NT2/D1 (cell line): ENCODE measurements at regions not wholly inside any gene's neighbourhood (a gene's known extent, or its start where the extent isn't known, plus 50 kb on each side); places are given as distances from the start of the nearest gene placed in this dataset.

ENCODE experiments used
- DNase-seq: peaks from one replicate; pipeline ENCODE4 v3.0.0-alpha.2; 2011; ENCODE audit warnings: low read depth, low spot score
- H3K27me3 ChIP-seq: 2 replicates; pipeline ENCODE4 v1.6.0; 2011; ENCODE audit warnings: mild to moderate bottlenecking; ENCODE audit not compliant: insufficient read length, insufficient read depth
- H3K36me3 ChIP-seq: 2 replicates; pipeline ENCODE4 v1.6.1; 2011; ENCODE audit warnings: mild to moderate bottlenecking, low read length, mixed read lengths; ENCODE audit not compliant: insufficient read depth, insufficient read length
- H3K4me1 ChIP-seq: 2 replicates; pipeline ENCODE4 v1.5.1; 2011; ENCODE audit not compliant: insufficient read depth, insufficient read length
- H3K4me3 ChIP-seq: 2 replicates; pipeline ENCODE4 v1.5.1; 2011; ENCODE audit warnings: low read depth; ENCODE audit not compliant: insufficient read length
- H3K9ac ChIP-seq: 2 replicates; pipeline ENCODE4 v1.6.0; 2011; ENCODE audit warnings: low read depth; ENCODE audit not compliant: insufficient read length
- H3K9me3 ChIP-seq: 2 replicates; pipeline ENCODE4 v1.5.1; 2011; ENCODE audit warnings: mild to moderate bottlenecking, low read length; ENCODE audit not compliant: insufficient read depth
- SUZ12 ChIP-seq: IDR thresholded peaks from 2 replicates; pipeline ENCODE4 v1.6.1; 2011; ENCODE audit not compliant: insufficient read length, insufficient read depth; ENCODE audit errors: extremely low read depth
- YY1 ChIP-seq: IDR thresholded peaks from 2 replicates; pipeline ENCODE4 v1.6.1; 2011; ENCODE audit not compliant: insufficient read length, insufficient read depth
- ZNF274 ChIP-seq: IDR thresholded peaks from 2 replicates; pipeline ENCODE4 v1.6.1; 2011; ENCODE audit warnings: mild to moderate bottlenecking, low read depth, low read length

DNA sequence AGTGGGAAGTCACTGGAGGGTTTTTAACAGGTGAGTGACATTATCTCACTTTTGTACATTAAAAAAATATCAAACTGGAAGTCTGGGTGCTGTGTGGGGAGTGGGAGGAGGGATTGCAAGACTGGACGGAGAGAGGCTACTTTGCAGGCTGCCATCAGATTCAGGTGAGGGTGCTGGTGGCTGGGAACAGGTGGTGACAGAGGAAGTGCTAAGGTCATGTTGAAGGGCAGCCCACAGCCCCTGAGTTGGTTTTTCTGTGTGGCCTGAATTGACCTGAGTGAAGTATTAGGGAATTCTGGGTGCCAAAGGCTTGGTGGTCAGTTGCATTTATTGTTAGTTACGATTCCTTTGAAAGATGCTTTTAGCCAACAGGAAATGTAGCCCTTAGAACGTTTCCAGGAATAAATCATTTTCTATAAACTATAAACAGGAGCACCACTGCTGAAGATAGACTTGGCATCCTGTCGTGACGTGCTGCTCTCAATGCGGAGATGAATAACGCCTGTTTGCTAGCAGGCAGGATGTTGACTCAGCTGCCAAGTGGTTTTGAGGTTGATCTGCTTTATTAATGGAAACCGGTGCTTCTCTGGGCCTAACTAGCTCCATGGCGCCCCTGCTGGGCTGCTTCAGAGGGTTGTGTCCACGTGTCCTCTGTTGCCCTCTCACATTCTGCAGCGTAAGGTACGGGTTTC, 707.5 kb upstream of the TMEM132C start:
- no peak overlapping the region for H3K9ac ChIP-seq
- no peaks in the 10 kb centered on the region for H3K27me3 ChIP-seq
- H3K4me1 ChIP-seq, result no peaks in the 10 kb centered on the region
- no peaks in the 10 kb centered on the region for H3K9me3 ChIP-seq
- H3K4me3 ChIP-seq, result no peak overlapping the region
- H3K36me3 ChIP-seq, result no peaks in the 10 kb centered on the region
- no peak for TF ChIP-seq YY1
- TF ChIP-seq SUZ12, result no peak
- TF ChIP-seq ZNF274, result no peak
- peak; percentile 77 for DNase-seq

DNA sequence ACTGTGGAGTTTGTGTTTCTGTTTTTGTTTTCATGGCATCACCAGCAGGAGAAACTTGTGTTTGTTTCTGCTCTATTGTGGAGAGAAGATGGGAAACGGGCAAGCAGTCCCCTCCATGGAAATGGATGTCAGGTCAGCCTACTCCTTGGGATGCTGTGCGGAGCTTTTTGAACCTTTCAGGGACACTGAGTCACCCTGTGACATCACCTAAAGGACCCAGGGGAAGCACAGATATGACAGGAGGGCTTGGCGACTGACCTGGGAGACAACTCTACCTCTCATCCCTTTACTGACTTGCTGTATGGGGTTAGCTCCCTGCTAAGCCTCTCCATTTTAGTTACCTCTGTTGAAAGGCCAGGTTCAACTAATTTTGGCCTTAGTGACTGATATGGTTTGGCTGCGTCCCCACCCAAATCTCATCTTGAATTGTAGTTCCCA, 706.9 kb upstream of the TMEM132C start:
- no peaks in the 10 kb centered on the region for H3K4me1 ChIP-seq
- H3K36me3 ChIP-seq, result no peaks in the 10 kb centered on the region
- H3K4me3 ChIP-seq, result no peak overlapping the region
- no peak overlapping the region for H3K9ac ChIP-seq
- H3K27me3 ChIP-seq, result no peaks in the 10 kb centered on the region
- TF ChIP-seq YY1 (no peak), SUZ12 (no peak), ZNF274 (no peak)
- no peaks in the 10 kb centered on the region for H3K9me3 ChIP-seq
- DNase-seq, result no peak

DNA sequence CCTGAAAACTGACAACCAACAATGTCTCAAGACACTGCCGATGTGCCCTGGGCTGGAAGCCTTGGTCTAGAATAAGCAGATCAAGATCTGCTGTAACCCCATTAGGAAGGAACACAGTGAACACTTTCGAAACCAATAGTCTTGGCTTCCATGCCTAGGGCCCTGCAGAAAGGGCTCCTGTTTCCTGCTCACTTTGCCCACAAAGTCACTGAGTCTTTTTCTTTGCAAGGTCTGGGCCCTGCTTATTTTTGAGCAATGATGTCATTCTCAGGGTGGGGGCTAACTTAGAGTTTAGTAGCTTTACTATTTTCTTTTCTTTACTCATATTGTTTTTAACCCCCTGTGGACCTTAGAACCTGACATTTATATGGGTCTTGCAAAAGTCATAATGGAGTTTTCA, 704.2 kb upstream of the TMEM132C start:
- TF ChIP-seq YY1, result no peak
- H3K4me1 ChIP-seq, result no peaks in the 10 kb centered on the region
- no peak for DNase-seq
- H3K9ac ChIP-seq, result no peak overlapping the region
- no peak overlapping the region for H3K4me3 ChIP-seq
- no peaks in the 10 kb centered on the region for H3K9me3 ChIP-seq
- H3K27me3 ChIP-seq, result peaks cover 3% of the 10 kb centered on the region
- H3K36me3 ChIP-seq, result no peaks in the 10 kb centered on the region

DNA sequence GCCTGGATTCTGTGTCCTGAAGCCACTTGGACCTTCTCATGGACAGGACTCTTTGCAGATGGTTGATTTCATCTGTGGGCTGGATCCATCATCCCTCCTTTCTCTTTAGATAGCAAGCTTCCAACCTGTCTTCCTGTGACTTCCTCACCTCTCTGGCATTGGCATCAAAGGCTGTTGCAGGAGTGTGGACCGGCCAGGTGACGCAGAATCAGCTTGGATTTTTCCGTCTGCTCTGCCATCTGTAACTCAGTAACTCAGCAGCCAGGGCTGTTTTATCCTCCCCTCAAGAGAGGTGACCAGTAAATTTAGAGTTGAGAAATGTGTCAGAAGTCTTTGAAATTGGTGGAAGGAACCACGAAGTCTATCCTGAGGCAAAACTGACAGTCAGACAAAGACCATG, 701.7 kb upstream of the TMEM132C start:
- Histone ChIP-seq H3K4me3 (no peak overlapping the region), H3K4me1 (no peaks in the 10 kb centered on the region), H3K9me3 (no peaks in the 10 kb centered on the region), H3K36me3 (no peaks in the 10 kb centered on the region), H3K27me3 (peaks cover 26% of the 10 kb centered on the region), H3K9ac (no peak overlapping the region)
- TF ChIP-seq ZNF274 (no peak), YY1 (no peak), SUZ12 (no peak)
- no peak for DNase-seq

DNA sequence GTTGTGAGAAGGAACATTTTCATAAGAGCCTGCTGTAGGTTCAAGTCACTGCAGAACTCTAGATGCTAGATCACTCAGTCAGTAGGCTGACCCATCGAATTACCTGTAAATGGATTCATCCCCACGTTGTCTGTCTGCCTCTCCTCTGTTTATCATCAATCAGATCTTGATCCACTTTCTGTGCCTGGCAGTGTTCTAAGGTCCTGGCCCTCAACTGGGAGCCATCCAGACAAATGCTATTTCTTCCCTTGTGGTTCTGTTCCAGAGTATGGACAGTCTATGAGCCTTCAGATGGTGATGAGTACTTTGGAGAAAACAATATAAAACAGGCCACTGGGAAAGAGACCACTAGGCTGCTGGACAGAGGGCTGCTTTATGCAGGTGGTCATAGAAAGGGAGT, 699.4 kb upstream of the TMEM132C start:
- no peak for TF ChIP-seq YY1
- no peak for TF ChIP-seq ZNF274
- no peak for TF ChIP-seq SUZ12
- Histone ChIP-seq H3K9me3 (no peaks in the 10 kb centered on the region), H3K9ac (no peak overlapping the region), H3K4me1 (no peaks in the 10 kb centered on the region), H3K27me3 (peaks cover 28% of the 10 kb centered on the region), H3K36me3 (no peaks in the 10 kb centered on the region), H3K4me3 (no peak overlapping the region)
- no peak for DNase-seq

DNA sequence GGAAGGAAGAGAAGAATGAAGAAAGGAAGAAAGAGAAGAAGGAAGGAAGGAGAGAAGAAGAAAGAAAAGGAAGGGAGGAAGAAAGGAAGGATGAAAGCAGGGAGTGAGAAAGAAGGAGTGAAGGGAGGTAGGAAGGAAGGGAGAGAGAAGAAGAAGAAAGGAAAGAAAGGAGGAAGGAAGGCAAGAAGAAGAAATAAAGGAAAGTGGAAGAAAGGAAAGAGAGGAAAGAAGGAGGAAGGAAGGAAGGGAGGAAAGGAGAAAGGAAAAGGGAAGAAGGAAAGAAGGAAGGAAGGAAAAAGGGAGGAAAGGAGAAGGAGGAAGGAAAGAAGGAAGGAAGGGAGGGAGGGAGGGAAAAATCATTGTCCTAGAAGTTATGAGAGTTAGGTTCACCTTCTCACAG, 696.6 kb upstream of the TMEM132C start:
- Histone ChIP-seq H3K9me3 (no peaks in the 10 kb centered on the region), H3K4me1 (no peaks in the 10 kb centered on the region), H3K36me3 (no peaks in the 10 kb centered on the region), H3K4me3 (no peak overlapping the region), H3K9ac (no peak overlapping the region), H3K27me3 (peaks cover 28% of the 10 kb centered on the region)
- no peak for DNase-seq
- TF ChIP-seq SUZ12, result no peak
- TF ChIP-seq ZNF274, result no peak
- no peak for TF ChIP-seq YY1

DNA sequence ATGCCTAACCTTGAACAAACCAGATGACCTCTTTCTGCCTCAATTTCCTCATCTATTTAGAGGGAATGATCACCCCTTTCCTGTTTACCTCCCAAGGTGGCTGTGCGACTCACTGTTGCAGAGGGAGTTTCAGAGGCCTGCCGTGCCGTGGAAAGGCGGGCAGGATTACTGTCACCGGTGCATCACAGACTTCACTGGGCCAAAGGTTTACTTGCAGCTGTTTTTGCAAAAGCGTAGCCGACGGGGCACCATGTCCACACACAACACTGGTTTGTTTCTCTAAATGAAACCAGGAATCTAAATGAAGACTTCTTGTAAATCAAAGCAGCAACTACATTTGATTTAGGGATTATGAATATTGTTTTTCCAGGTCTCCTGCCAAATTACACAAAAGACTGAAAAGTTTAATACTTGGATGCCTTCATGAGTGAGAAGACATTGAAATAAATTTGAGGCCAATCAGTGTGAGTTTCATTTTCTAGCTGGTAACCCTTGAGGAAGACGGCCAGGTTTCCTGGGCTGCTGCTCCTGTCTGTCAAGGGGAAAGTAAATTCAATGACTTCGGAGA, 696.1 kb upstream of the TMEM132C start:
- no peak for DNase-seq
- Histone ChIP-seq H3K4me3 (no peak overlapping the region), H3K9me3 (no peaks in the 10 kb centered on the region)

More for the DNA sequence above, 696.1 kb upstream of the TMEM132C start:
- H3K27me3 ChIP-seq, result peaks cover 28% of the 10 kb centered on the region
- no peaks in the 10 kb centered on the region for H3K4me1 ChIP-seq
- H3K9ac ChIP-seq, result no peak overlapping the region
- TF ChIP-seq SUZ12 (no peak), YY1 (no peak), ZNF274 (no peak)
- H3K36me3 ChIP-seq, result no peaks in the 10 kb centered on the region
